GM18951 (cell line): ENCODE measurements at regions not wholly inside any gene's neighbourhood (a gene's known extent, or its start where the extent isn't known, plus 50 kb on each side); places are given as distances from the start of the nearest gene placed in this dataset.
"Not testable (repeated sequence)": the region's sequence is repeated elsewhere in the genome, so short reads cannot be mapped to it uniquely, and the experiment has no call there.

Experiments used
- POLR2A ChIP-seq: IDR thresholded peaks from 4 replicates; pipeline ENCODE4 v1.6.1; 2011; ENCODE audit warnings: mild to moderate bottlenecking; ENCODE audit not compliant: insufficient read length, insufficient read depth; ENCODE audit errors: extremely low read depth
- in situ Hi-C: fragments of 300-500 bp; cut with MboI; formaldehyde crosslinking; loops from one replicate; pipeline ENCODE4 v1.12.0; 2022; ENCODE audit warnings: low sequenced_read_pairs, mixed read lengths, inconsistent platforms; ENCODE audit not compliant: unreplicated experiment

GRCh38 chr6:122903266-122903915, 92.6 kb upstream of the CLVS2 start:
- TF ChIP-seq POLR2A: no peak
- in situ Hi-C loops: no loop called here

- in situ Hi-C loops: no loop called here
- no peak for TF ChIP-seq POLR2A
Observed at GRCh38 chr6:122904166-122904565, 91.9 kb upstream of the CLVS2 start.

GRCh38 chr6:122913558-122913957, 82.5 kb upstream of the CLVS2 start:
- in situ Hi-C loops: no loop called here
- no peak for TF ChIP-seq POLR2A

GRCh38 chr6:122918714-122919113, 77.3 kb upstream of the CLVS2 start:
- no peak for TF ChIP-seq POLR2A
- in situ Hi-C loops: no loop called here

- no peak for TF ChIP-seq POLR2A
- in situ Hi-C loops: no loop called here
Observed at GRCh38 chr6:122930252-122931180, 65.5 kb upstream of the CLVS2 start.

GRCh38 chr6:122931916-122932315, 64.1 kb upstream of the CLVS2 start:
- TF ChIP-seq POLR2A: no peak
- in situ Hi-C loops: no loop called here

GRCh38 chr6:122944936-122945335, 51.1 kb upstream of the CLVS2 start:
- in situ Hi-C loops: not testable (repeated sequence)
